RCC 7860 (cell line): ENCODE measurements at regions not wholly inside any gene's neighbourhood (a gene's known extent, or its start where the extent isn't known, plus 50 kb on each side); places are given as distances from the start of the nearest gene placed in this dataset.

Experiments used
- DNase-seq: peaks from one replicate; pipeline ENCODE4 v3.0.0-alpha.2; 2015; ENCODE audit warnings: low spot score
- FAIRE-seq: peaks from 2 replicates; lab custom pipeline; 2012; peaks lifted over from hg19 to GRCh38; lab: Jason Lieb, UNC

- FAIRE-seq: no peak
Measured at GRCh38 chr9:108386032-108386431, 469.8 kb downstream of the ACTL7B start.

GRCh38 chr9:108383796-108384195, 472.0 kb downstream of the ACTL7B start:
- FAIRE-seq (no peak), DNase-seq (no peak)

More at GRCh38 chr9:108386032-108386431, 469.8 kb downstream of the ACTL7B start:
- DNase-seq: no peak

GRCh38 chr9:108382310-108382709, 473.5 kb downstream of the ACTL7B start:
- FAIRE-seq: no peak
- DNase-seq: no peak

GRCh38 chr9:108377881-108378280, 477.9 kb downstream of the ACTL7B start:
- no peak for FAIRE-seq
- no peak for DNase-seq

- no peak for DNase-seq
- no peak for FAIRE-seq
Measured at GRCh38 chr9:108377382-108377781, 478.4 kb downstream of the ACTL7B start.

GRCh38 chr9:108376140-108376539, 479.6 kb downstream of the ACTL7B start:
- no peak for FAIRE-seq
- DNase-seq: no peak

- no peak for FAIRE-seq
- DNase-seq: no peak
Measured at GRCh38 chr9:108374626-108375025, 481.2 kb downstream of the ACTL7B start.

GRCh38 chr9:108367188-108367587, 488.6 kb downstream of the ACTL7B start:
- no peak for DNase-seq
- no peak for FAIRE-seq

- no peak for DNase-seq
- FAIRE-seq: no peak
Measured at GRCh38 chr9:108363311-108363710, 492.5 kb downstream of the ACTL7B start.

- DNase-seq (no peak), FAIRE-seq (no peak)
Measured at GRCh38 chr9:108360304-108360703, 495.5 kb downstream of the ACTL7B start.

GRCh38 chr9:108356806-108357205, 499.0 kb downstream of the ACTL7B start:
- DNase-seq (no peak), FAIRE-seq (no peak)

GRCh38 chr9:108351571-108351970, 504.2 kb downstream of the ACTL7B start:
- DNase-seq: no peak
- no peak for FAIRE-seq

GRCh38 chr9:108347463-108348188, 508.2 kb downstream of the ACTL7B start:
- FAIRE-seq: no peak
- no peak for DNase-seq

- no peak for DNase-seq
Measured at GRCh38 chr9:108345826-108346225, 510.0 kb downstream of the ACTL7B start.

GRCh38 chr9:108339251-108339650, 516.5 kb downstream of the ACTL7B start:
- FAIRE-seq: no peak

More at GRCh38 chr9:108345826-108346225, 510.0 kb downstream of the ACTL7B start:
- FAIRE-seq: no peak

GRCh38 chr9:108336575-108336974, 519.2 kb downstream of the ACTL7B start:
- FAIRE-seq: no peak
- DNase-seq: no peak

More at GRCh38 chr9:108339251-108339650, 516.5 kb downstream of the ACTL7B start:
- no peak for DNase-seq

GRCh38 chr9:108333530-108333983, 522.2 kb downstream of the ACTL7B start:
- DNase-seq: no peak
- FAIRE-seq: no peak

- FAIRE-seq (no peak), DNase-seq (no peak)
Measured at GRCh38 chr9:108331596-108331995, 524.2 kb downstream of the ACTL7B start.

- FAIRE-seq (no peak), DNase-seq (no peak)
Measured at GRCh38 chr9:108325406-108325805, 530.4 kb downstream of the ACTL7B start.

- FAIRE-seq (no peak), DNase-seq (no peak)
Measured at GRCh38 chr9:108323615-108324014, 532.2 kb downstream of the ACTL7B start.

GRCh38 chr9:108322326-108323098, 533.3 kb downstream of the ACTL7B start:
- DNase-seq (no peak), FAIRE-seq (no peak)

- no peak for DNase-seq
- no peak for FAIRE-seq
Measured at GRCh38 chr9:108316630-108317029, 539.2 kb downstream of the ACTL7B start.
